ENCODE measurements at regions not wholly inside any gene's neighbourhood (a gene's known extent, or its start where the extent isn't known, plus 50 kb on each side); places are given as distances from the start of the nearest gene placed in this dataset.

DNA sequence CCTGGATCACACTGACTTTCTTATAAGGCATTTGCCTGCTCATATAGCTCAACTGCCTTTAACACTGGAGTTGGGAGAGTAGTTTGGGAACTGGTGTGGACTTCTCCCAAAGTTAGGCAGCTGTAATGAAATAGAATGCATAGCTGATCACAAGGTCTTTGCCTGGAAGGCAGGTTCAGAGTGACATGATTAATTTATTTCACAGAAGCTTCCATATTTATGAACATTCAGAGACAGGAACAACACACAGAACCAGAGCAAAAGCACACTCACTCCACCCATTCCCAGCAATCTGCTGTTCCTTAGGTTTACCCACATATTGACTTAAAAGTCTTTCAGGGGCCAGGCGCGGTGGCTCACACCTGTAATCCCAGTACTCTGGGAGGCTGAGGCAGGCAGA is 234.2 kb downstream of the REEP3 start:
- no peak for TF ChIP-seq POLR2A (IDR thresholded peaks at IDR 0.05)
- TF ChIP-seq, protein P1, sequence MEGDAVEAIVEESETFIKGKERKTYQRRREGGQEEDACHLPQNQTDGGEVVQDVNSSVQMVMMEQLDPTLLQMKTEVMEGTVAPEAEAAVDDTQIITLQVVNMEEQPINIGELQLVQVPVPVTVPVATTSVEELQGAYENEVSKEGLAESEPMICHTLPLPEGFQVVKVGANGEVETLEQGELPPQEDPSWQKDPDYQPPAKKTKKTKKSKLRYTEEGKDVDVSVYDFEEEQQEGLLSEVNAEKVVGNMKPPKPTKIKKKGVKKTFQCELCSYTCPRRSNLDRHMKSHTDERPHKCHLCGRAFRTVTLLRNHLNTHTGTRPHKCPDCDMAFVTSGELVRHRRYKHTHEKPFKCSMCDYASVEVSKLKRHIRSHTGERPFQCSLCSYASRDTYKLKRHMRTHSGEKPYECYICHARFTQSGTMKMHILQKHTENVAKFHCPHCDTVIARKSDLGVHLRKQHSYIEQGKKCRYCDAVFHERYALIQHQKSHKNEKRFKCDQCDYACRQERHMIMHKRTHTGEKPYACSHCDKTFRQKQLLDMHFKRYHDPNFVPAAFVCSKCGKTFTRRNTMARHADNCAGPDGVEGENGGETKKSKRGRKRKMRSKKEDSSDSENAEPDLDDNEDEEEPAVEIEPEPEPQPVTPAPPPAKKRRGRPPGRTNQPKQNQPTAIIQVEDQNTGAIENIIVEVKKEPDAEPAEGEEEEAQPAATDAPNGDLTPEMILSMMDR (IDR thresholded peaks at IDR 0.05), result no peak

Data from body of pancreas (tissue), 4 donors.